HAP-1 (cell line): ENCODE measurements at regions not wholly inside any gene's neighbourhood (a gene's known extent, or its start where the extent isn't known, plus 50 kb on each side); places are given as distances from the start of the nearest gene placed in this dataset.

Source experiments
- DNase-seq, 2 experiments: peaks; one replicate each; pipeline ENCODE4 v3.0.0-alpha.2; 2016 to 2020; ENCODE audit warnings: low spot score in 2 of 2
- H3K27me3 ChIP-seq: fragments of 250-450 bp; sonication (Bioruptor Pico); 2 replicates; pipeline ENCODE4 v1.5.1; 2020; ENCODE audit warnings: low read depth, mild to moderate bottlenecking, moderate library complexity
- H3K36me3 ChIP-seq: fragments of 250-450 bp; sonication (Bioruptor Pico); replicated peaks from 2 replicates; pipeline ENCODE4 v1.5.1; 2020; ENCODE audit warnings: mild to moderate bottlenecking
- H3K4me1 ChIP-seq: fragments of 250-450 bp; sonication (Bioruptor Pico); 2 replicates; pipeline ENCODE4 v1.5.1; 2020; ENCODE audit warnings: mild to moderate bottlenecking
- H3K4me3 ChIP-seq: fragments of 250-450 bp; sonication (Bioruptor Pico); 2 replicates; pipeline ENCODE4 v1.5.1; 2020; ENCODE audit warnings: mild to moderate bottlenecking, moderate library complexity
- H3K9me3 ChIP-seq: fragments of 250-450 bp; sonication (Bioruptor Pico); 2 replicates; pipeline ENCODE4 v1.5.1; 2020; ENCODE audit warnings: mild to moderate bottlenecking, moderate library complexity
- in situ Hi-C: fragments of 300-500 bp; cut with MboI; formaldehyde crosslinking; loops from 3 replicates; pipeline ENCODE4 v1.14.3; 2020; ENCODE audit warnings: low sequenced_read_pairs, inconsistent platforms, mixed read lengths

DNA sequence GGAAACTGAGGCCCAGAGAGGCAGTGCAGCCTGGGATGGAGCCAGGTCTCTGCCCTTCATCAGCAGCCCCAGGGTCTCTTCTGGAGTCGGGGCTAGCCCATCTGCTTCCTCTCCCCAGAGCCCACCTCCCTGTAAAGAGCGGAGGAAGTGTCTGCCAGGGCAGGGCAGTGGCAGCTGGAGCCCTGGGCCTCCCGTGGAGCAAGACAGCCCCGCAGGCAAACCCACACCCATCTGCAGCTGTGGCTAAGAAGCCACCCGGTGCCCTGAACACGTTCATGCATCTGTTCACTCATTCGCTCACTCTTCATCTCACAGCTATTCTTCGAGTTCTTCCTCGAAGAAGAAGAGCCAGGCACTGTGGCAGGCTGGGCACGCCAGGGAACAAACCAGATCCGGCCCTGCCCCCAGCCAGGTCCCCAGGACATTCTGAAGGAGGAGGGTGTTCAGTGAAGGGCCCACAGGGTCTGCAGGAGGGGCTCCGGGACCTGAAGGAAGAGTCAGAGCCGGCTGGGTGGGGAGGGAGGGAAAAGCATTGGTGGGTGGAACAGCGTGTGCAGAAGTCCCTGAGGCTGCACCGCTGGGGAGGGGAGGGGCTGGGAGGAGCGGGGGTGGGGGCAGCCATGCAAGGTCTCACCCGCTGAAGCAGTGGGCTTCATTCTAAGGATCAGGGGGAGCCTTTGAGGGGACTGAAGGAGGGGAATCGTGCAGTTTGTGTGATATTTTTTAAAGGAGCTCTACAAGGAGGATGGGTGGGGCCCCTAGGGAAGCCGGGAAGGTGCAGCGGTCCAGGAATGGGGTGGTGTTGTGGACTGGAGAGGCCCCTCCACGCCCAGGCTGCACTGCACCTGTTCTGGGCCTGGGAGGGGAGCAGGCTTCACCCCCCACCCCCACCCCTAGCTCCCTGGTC lies 99.1 kb downstream of the UNCX start:
- Histone ChIP-seq H3K27me3 (no peaks in the 10 kb centered on the region), H3K36me3 (no peaks in the 10 kb centered on the region), H3K9me3 (no peaks in the 10 kb centered on the region; the same call in 1 of the 2 replicates), H3K4me1 (no peaks in the 10 kb centered on the region), H3K4me3 (no peak overlapping the region)
- in situ Hi-C loops: no loop called here
- DNase-seq: no peak

DNA sequence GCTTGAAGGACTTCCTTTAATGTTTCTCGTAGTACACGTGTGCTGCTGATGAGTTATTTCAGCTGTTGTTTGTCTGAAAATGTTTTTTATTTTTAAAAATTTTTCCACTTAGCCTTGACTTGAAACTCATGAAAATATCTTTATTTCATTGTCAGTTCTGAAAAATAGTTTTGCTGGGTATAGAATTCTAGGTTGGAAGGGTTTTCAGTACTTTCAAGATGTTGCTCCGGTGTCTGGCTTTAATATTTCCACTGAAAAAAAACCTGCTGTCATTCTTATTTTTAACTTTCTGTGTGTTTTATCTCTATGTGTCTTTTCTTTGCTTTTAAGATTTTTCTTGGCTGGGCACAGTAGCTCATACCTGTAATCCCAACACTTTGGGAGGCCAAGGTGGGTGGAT lies 103.8 kb downstream of the UNCX start:
- Histone ChIP-seq H3K9me3 (peaks cover 2% of the 10 kb centered on the region; the same call in 1 of the 2 replicates), H3K36me3 (no peaks in the 10 kb centered on the region), H3K4me1 (no peaks in the 10 kb centered on the region), H3K27me3 (no peaks in the 10 kb centered on the region), H3K4me3 (no peak overlapping the region)
- in situ Hi-C loops: no loop called here
- DNase-seq: no peak

DNA sequence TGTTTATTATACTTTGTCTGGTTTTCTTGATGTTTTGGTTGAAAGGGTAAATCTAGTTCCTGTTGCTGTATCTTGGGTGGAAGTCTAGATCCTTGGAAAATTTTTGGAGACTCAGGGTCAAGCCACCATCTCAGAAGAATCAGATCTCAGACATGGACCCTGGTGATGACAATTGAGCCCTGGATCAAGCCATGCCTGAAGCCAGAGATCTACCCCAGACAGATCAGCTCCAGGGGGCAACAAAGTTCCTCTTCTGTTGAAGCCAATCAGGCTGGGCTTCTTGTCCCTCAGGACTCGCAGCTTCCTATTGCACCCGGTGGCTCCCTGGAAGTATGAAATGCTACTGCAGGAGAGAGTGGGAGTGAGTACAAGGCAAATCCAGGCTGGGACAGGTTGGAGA lies 106.9 kb downstream of the UNCX start:
- no peak overlapping the region for H3K4me3 ChIP-seq
- peaks cover 2% of the 10 kb centered on the region; the same call in 1 of the 2 replicates for H3K9me3 ChIP-seq
- no peak for DNase-seq
- H3K27me3 ChIP-seq: no peaks in the 10 kb centered on the region
- in situ Hi-C loops: no loop called here
- H3K36me3 ChIP-seq: no peaks in the 10 kb centered on the region
- no peaks in the 10 kb centered on the region for H3K4me1 ChIP-seq

DNA sequence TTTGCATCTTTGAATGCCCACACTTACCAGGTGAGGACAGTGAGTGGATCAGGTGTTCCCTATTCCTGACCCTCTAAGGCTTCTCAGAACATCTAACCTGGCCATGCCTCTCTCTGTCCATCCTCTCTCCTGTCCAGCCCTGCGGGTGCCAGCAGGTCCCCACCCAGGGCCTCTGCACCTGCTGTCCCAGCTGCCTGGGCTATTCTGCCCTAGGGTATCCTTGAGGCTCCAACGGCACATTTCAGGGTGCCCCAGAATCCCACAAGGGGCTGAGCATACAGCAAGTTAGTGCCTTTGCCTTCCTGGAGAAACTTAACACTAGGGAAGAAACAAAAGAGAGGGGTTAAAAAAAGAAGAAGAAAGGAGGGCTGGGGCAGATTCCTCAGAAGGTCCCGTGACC lies 107.4 kb downstream of the UNCX start:
- in situ Hi-C loops: no loop called here
- no peak for DNase-seq
- Histone ChIP-seq H3K27me3 (no peaks in the 10 kb centered on the region), H3K4me1 (no peaks in the 10 kb centered on the region), H3K36me3 (no peaks in the 10 kb centered on the region), H3K9me3 (peaks cover 2% of the 10 kb centered on the region; the same call in 1 of the 2 replicates), H3K4me3 (no peak overlapping the region)

DNA sequence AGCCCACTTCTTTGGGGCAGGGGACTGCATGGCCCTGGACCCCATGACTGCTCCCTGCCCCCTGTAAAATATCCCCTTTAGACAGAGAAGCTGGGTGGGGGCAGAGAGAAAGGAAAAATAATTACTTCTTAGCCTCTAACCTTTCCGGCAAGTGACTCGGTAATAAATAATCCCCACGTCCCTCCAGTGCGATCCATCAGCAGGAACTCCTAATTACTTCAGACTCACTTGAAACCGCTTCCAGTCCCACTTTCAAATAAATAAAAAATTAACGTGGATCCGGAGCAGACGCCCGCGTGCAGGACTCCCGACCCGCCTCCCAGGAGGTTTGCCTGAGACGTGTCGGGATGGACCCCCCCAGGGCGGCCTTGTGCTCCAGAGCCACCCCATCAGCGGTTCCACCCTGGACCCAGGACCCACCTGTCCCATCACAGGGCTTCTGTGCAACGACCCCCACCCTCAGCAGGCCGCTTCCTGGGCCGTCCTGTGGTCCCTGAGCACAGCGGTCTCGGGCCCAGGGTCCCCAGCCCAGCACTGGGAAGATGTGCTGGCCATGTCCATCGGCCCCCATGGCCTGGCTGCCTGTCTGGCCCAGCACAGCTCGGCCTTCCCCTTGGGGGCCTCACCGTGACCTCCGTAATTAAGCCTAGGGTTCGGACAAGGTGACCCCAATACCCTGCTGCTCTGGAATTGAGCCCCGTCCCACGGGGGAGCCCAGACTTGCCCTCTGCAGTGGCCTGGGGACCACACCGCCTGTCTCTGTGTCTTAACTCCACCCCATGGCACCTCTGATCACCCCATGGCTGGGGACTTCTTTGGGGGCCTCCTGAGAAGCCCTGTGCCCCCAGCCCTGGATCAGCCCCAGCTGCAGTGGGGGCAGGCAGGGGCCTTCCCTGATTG lies 108.0 kb downstream of the UNCX start:
- no peak for DNase-seq
- H3K4me1 ChIP-seq: no peaks in the 10 kb centered on the region
- in situ Hi-C loops: no loop called here

DNA sequence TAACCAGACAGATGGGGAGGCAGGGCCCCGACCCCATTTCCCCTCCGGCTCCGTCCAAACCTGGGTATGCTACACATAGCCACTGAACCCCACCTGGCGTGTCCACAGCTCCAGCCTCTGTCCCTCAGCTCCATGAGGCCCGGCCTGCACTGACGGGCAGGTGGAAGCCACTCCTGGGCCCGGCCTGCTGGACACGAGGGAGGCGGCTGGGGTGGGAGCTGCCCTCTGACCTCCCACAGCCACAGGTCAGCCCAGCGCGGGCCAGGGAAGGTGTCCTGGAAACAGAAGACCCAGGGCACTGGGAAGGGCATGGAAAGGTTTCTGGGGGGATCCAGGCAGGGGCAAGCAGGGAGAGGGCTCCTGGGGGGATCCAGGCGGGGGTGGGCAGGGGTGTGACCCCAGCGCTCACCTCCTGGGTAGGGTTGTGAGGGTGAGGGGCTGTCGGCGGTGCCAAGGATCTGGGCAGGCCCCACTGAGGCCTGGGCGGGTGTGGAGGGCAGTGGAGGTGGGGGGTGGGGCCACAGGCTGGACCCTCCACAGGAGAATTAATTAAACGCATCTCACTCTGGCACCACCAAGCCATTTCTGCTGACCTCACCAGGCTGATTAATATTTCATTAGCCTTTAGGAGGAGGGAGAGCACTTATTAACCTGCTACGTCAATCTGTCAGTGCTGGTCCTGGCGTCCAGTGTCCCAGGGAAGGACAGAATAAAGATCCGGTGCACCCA lies 108.9 kb downstream of the UNCX start:
- H3K36me3 ChIP-seq: no peaks in the 10 kb centered on the region
- no peaks in the 10 kb centered on the region for H3K27me3 ChIP-seq
- in situ Hi-C loops: no loop called here

More for the DNA sequence above, 108.0 kb downstream of the UNCX start:
- H3K4me3 ChIP-seq: no peak overlapping the region
- no peaks in the 10 kb centered on the region for H3K27me3 ChIP-seq
- no peaks in the 10 kb centered on the region for H3K36me3 ChIP-seq
- peaks cover 2% of the 10 kb centered on the region; the same call in 1 of the 2 replicates for H3K9me3 ChIP-seq

DNA sequence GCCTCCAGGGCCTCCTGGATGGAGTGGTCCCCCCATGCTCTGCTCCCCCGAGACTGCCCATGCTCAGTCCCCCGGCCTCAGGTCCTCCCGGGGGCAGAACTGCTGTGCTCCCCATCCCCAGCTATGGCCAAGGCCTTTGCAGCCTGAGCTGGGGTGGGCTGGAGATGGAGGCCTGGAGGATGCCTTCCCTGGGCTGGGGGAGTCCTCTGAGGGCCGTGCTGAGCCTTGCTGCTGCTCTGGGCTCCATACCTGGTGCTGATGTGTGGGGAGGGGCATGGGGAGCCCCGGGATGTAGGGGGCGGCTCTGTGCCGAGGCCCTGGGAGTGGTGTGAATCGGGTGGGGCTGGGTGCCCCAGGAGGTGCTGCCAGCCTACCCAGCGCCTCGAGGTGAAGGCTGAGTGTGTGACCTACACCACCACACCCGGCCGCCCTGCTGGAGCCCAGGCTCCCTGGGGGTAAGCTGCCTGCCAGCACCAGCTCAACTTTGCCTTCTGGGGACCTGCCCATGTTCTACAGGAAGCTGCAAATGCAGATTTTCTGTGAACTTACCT lies 109.5 kb downstream of the UNCX start:
- Histone ChIP-seq H3K36me3 (no peaks in the 10 kb centered on the region), H3K27me3 (no peaks in the 10 kb centered on the region), H3K4me1 (no peaks in the 10 kb centered on the region), H3K9me3 (0 out of 2 replicates have a peak, but pooled peaks cover 2% of the 10 kb centered on the region), H3K4me3 (no peak overlapping the region)
- in situ Hi-C loops: no loop called here
- no peak for DNase-seq

More for the DNA sequence above, 108.9 kb downstream of the UNCX start:
- H3K4me3 ChIP-seq: no peak overlapping the region
- H3K4me1 ChIP-seq: no peaks in the 10 kb centered on the region
- H3K9me3 ChIP-seq: peaks cover 2% of the 10 kb centered on the region; the same call in 1 of the 2 replicates
- no peak for DNase-seq

DNA sequence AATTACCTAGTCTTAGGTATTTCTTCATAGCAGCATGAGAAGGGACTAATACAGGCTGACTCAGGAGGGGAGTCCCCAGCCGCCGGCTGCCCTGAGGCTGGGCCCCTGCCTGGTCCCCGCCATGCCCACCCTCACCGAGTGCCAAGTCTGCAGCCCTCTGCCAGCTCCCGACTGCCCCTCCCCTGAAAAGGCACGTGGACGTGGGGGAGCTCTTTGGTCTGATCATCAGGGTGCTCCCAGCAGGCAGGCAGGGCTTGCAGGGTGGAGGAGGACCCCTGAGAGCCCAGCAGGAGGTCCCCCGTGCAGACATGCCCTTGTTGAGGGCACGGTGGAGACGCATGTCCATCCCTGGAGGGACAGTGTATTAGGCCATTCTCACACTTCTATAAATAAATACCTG lies 110.9 kb downstream of the UNCX start:
- H3K9me3 ChIP-seq: no peaks in the 10 kb centered on the region
- DNase-seq: no peak
- H3K4me1 ChIP-seq: no peaks in the 10 kb centered on the region
- H3K27me3 ChIP-seq: no peaks in the 10 kb centered on the region
- no peaks in the 10 kb centered on the region for H3K36me3 ChIP-seq
- H3K4me3 ChIP-seq: no peak overlapping the region
- in situ Hi-C loops: no loop called here

DNA sequence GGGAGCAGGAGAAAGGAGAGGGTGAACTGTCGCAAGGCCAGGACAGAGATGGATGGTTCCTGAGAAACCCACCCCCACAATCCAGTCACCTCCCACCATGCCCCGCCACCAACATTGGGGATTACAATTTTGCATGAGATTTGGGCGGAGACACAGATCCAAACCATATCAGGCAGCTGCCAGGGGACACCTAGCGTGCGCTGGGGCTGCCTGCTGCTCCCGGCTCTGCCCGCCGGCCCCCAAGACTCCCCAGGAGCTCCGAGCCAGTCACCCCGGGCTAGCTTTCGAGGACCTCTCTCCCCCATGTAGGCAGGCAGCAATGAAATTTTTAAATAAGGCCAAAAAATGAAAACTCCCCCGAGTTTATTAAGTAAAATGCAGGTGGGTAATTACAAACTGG lies 111.7 kb downstream of the UNCX start:
- in situ Hi-C loops: no loop called here
- Histone ChIP-seq H3K4me3 (no peak overlapping the region), H3K27me3 (no peaks in the 10 kb centered on the region), H3K36me3 (no peaks in the 10 kb centered on the region), H3K9me3 (no peaks in the 10 kb centered on the region), H3K4me1 (no peaks in the 10 kb centered on the region)
- no peak for DNase-seq

DNA sequence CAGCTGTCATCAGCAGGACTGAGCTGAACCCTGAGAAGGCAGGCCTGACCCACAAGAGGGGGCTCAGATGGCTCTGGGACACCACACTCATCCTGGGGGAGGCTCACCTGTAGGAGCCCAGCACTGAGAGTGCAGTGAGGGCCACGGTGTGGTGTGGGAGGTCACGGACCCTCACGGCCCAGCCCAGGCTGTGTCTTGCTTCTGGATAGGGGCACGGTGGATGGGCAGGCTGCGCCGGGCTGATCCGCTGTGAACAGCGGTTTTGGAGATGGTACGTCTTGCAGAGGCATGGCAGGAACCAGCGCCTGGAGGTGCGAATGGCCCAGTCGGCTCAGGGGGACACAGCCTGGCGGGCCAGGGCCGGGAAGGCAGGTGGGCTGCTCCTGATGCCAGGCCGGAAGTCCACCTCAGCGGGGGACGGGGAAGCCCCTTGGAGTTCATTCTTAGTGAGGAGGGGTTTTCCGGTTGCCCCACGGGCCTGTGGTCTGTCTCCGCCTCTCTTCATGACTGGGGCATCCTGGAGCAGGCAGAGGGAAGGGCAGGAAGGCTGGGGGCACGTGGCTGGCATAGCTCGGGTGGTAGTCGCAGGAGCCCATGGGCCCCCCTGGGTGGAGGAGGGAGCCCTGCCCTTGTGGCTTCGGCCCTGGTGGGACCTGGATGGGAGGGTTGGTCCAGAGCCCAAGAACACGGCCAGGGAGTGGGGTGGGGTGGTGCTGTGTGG lies 112.5 kb downstream of the UNCX start:
- Histone ChIP-seq H3K4me1 (no peaks in the 10 kb centered on the region), H3K36me3 (no peaks in the 10 kb centered on the region), H3K9me3 (no peaks in the 10 kb centered on the region), H3K4me3 (no peak overlapping the region), H3K27me3 (no peaks in the 10 kb centered on the region)
- DNase-seq: no peak
- in situ Hi-C loops: no loop called here

DNA sequence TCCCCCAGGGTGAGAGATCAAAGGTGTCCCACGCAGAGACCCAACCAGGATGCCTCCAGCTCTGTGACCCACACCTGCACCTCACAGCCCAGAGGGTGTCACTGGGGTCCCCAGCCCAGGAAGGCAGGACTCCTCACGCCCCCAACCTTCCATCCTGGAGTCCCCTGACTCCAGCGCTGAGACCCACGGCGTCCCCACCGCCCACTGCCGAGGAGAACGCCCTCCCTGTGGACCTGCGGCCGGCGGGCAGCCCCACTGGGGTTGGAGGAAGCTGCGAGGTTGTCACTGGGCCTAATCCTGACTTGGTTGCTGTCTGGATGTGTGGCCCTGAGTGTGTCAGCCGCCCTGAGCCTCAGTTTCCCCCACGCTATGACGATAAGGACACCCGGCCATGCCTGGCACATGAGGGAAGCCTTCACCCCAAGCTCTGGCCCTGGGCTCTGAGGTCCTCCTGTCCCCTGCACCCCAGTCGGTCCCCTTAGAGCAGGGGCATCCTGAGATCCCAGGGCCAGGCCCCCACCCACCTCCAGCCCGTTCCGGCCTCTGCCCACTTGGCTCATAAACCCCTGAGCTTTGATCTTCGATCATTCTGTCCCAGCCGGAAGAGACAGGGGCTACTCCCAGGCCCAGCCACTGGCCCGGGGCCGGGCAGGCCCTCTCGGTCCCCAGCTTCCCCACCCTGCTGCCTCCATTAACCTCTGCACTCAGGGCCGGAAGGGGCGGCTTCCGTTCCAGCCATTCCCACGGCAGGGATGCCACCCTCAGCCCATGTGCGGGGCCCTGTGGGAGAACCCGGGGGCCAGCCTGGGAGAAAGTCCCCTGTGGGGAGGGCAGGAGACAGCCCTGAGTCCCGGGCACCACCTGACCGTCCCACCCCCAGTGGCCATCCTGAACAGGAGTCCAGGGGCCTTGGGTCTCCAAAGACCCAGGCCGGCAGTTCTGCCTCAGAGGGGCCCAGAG lies 113.2 kb downstream of the MICALL2 start:
- Histone ChIP-seq H3K36me3 (no peaks in the 10 kb centered on the region), H3K4me3 (no peak overlapping the region), H3K9me3 (no peaks in the 10 kb centered on the region), H3K27me3 (no peaks in the 10 kb centered on the region), H3K4me1 (no peaks in the 10 kb centered on the region)
- DNase-seq: no peak
- in situ Hi-C loops: no loop called here

DNA sequence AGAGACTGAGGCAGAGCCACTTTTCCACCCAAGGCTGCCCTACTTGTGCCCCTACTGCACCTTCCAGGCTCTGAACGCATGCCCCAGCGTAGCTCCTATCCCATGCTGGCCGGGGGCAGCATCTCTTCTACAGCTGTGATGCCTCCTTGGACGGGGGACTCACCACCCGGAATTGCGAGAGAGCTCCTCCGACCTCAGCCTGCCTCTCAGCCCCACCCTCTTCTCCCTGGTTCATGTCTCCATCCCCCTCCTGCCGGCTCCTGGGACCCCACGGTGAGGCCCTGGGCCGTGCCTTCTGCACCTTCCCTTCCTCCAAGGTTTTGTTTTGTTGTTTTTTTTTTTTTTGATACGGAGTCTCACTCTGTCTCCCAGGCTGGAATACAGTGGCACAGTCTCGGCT lies 112.4 kb downstream of the MICALL2 start:
- in situ Hi-C loops: no loop called here

More for the DNA sequence above, 112.4 kb downstream of the MICALL2 start:
- Histone ChIP-seq H3K4me3 (no peak overlapping the region), H3K9me3 (no peaks in the 10 kb centered on the region), H3K27me3 (no peaks in the 10 kb centered on the region), H3K4me1 (no peaks in the 10 kb centered on the region), H3K36me3 (no peaks in the 10 kb centered on the region)
- DNase-seq: no peak
